Gastrocnemius medialis (tissue), 4 donors: ENCODE measurements at regions not wholly inside any gene's neighbourhood (a gene's known extent, or its start where the extent isn't known, plus 50 kb on each side); places are given as distances from the start of the nearest gene placed in this dataset.

Source experiments
- ATAC-seq, 2 donors: fragments of 150-250 bp; one replicate each; pipeline ENCODE4 v1.9.1; 2016
- DNase-seq, 2 donors: peaks; one replicate each; pipeline ENCODE4 v3.0.0-alpha.2; 2019
- H3K27ac ChIP-seq, 4 donors: fragments of 200-600 bp; sonication (generic); 1 replicate in 1 of 4; 2 replicates in 3 of 4; pipeline ENCODE4 v1.5.1; 2016 to 2018; ENCODE audit warnings: mild to moderate bottlenecking in 2 of 4, moderate library complexity in 1 of 4
- H3K27me3 ChIP-seq, 3 donors: fragments of 200-600 bp; sonication (generic) in 2 of 3; 1 replicate in 1 of 3; 2 replicates in 2 of 3; pipeline versions ENCODE4 v1.5.1 to v1.6.0; 2016 to 2019; ENCODE audit warnings: mild to moderate bottlenecking in 1 of 3, moderate library complexity in 1 of 3
- H3K36me3 ChIP-seq, 2 donors: fragments of 200-600 bp; sonication (generic) in 1 of 2; one replicate each; pipeline ENCODE4 v1.5.1; 2017 to 2018
- H3K4me1 ChIP-seq, 2 donors: fragments of 200-600 bp; sonication (generic) in 1 of 2; one replicate each; pipeline ENCODE4 v1.5.1; 2016 to 2017; ENCODE audit warnings: mild to moderate bottlenecking in 2 of 2
- H3K4me3 ChIP-seq, 4 donors: fragments of 200-600 bp; sonication (generic) in 3 of 4; 1 replicate in 1 of 4; 2 replicates in 3 of 4; pipeline ENCODE4 v1.5.1; 2016 to 2019; ENCODE audit warnings: mild to moderate bottlenecking in 2 of 4
- H3K9me3 ChIP-seq, 3 donors: fragments of 200-600 bp; sonication (generic) in 2 of 3; 1 replicate in 1 of 3; 2 replicates in 2 of 3; pipeline ENCODE4 v1.5.1; 2016 to 2019
- POLR2A ChIP-seq, 2 donors: fragments of 450-650 bp; IDR thresholded peaks; one replicate each; pipeline ENCODE4 v1.6.1; 2017; ENCODE audit warnings: antibody characterized with exemption in 2 of 2, mild to moderate bottlenecking in 2 of 2, moderate library complexity in 2 of 2
- in situ Hi-C, 4 donors: fragments of 200-750 bp; cut with MboI; loops; one replicate each; pipeline versions ENCODE4 v1.15.0 to v1.8.0; 2017; ENCODE audit warnings: low sequenced_read_pairs in 4 of 4
- intact Hi-C: fragments of 100-400 bp; cut with DNase I; formaldehyde crosslinking; loops from one replicate; pipeline ENCODE4 v1.15.1; 2023; ENCODE audit warnings: low total_unique reads
- TF ChIP-seq, protein P1 (sequence below), 5 experiments: fragments of 450-650 bp in 3 of 5; fragments of 200-600 bp in 2 of 5; sonication (generic) in 2 of 5; IDR thresholded peaks in 4 of 5; conservative IDR thresholded peaks in 1 of 5; 1 replicate in 4 of 5; 2 replicates in 1 of 5; pipeline ENCODE4 v1.5.1; 2016 to 2019; ENCODE audit warnings: antibody characterized with exemption in 5 of 5, mild to moderate bottlenecking in 3 of 5, moderate library complexity in 3 of 5

DNA sequence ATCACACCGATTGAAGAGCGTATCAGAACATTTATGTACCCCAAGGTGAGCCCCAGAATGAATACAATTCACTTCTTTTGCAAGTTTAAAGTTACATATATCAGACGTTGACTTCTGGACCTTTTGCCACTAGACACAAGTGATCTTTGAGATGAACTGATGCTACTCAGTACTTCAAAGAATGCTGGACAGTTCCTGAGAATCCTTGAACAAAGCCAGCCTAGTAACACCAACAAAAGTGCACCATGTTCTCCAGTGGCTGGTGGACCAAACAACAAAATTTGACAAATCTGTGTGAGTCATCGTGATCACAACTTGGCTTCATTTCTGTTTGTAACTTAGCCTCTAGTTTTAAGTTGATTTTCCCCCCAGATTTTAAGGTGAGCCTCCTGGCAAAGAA, 355.7 kb downstream of the SOX2 start:
- no peak overlapping the region for H3K27ac ChIP-seq
- no peak for ATAC-seq
- H3K27me3 ChIP-seq: no peaks in the 10 kb centered on the region
- intact Hi-C loops (no loop called here), in situ Hi-C loops (no loop called here)
- no peaks in the 10 kb centered on the region for H3K36me3 ChIP-seq
- DNase-seq: no peak
- H3K4me3 ChIP-seq: no peak overlapping the region
- TF ChIP-seq POLR2A (IDR thresholded peaks at IDR 0.05): no peak
- TF ChIP-seq, protein P1, sequence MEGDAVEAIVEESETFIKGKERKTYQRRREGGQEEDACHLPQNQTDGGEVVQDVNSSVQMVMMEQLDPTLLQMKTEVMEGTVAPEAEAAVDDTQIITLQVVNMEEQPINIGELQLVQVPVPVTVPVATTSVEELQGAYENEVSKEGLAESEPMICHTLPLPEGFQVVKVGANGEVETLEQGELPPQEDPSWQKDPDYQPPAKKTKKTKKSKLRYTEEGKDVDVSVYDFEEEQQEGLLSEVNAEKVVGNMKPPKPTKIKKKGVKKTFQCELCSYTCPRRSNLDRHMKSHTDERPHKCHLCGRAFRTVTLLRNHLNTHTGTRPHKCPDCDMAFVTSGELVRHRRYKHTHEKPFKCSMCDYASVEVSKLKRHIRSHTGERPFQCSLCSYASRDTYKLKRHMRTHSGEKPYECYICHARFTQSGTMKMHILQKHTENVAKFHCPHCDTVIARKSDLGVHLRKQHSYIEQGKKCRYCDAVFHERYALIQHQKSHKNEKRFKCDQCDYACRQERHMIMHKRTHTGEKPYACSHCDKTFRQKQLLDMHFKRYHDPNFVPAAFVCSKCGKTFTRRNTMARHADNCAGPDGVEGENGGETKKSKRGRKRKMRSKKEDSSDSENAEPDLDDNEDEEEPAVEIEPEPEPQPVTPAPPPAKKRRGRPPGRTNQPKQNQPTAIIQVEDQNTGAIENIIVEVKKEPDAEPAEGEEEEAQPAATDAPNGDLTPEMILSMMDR (IDR thresholded peaks at IDR 0.05 in 4 of 5, conservative IDR thresholded peaks at IDR 0.05 in 1 of 5): no peak
- H3K9me3 ChIP-seq: no peaks in the 10 kb centered on the region
- H3K4me1 ChIP-seq: no peaks in the 10 kb centered on the region

- no peaks in the 10 kb centered on the region for H3K4me1 ChIP-seq
- intact Hi-C loops: no loop called here
- no peak for DNase-seq
- no peaks in the 10 kb centered on the region for H3K9me3 ChIP-seq
- TF ChIP-seq POLR2A (IDR thresholded peaks at IDR 0.05): no peak
- TF ChIP-seq, protein P1 (IDR thresholded peaks at IDR 0.05 in 4 of 5, conservative IDR thresholded peaks at IDR 0.05 in 1 of 5): no peak
- in situ Hi-C loops: no loop called here
- no peak overlapping the region for H3K4me3 ChIP-seq
- no peaks in the 10 kb centered on the region for H3K27me3 ChIP-seq
- H3K27ac ChIP-seq: no peak overlapping the region
- no peaks in the 10 kb centered on the region for H3K36me3 ChIP-seq
- no peak for ATAC-seq
These were observed 366.6 kb downstream of the SOX2 start for GRCh38 chr3:182078316-182078715.

- H3K4me3 ChIP-seq: no peak overlapping the region
- in situ Hi-C loops (no loop called here), intact Hi-C loops (no loop called here)
- ATAC-seq (no peak), DNase-seq (no peak)
- no peaks in the 10 kb centered on the region for H3K27me3 ChIP-seq
- no peaks in the 10 kb centered on the region for H3K9me3 ChIP-seq
- H3K36me3 ChIP-seq: no peaks in the 10 kb centered on the region
- H3K4me1 ChIP-seq: no peaks in the 10 kb centered on the region
- TF ChIP-seq POLR2A (IDR thresholded peaks at IDR 0.05): no peak
- TF ChIP-seq, protein P1 (IDR thresholded peaks at IDR 0.05 in 4 of 5, conservative IDR thresholded peaks at IDR 0.05 in 1 of 5): no peak
- H3K27ac ChIP-seq: no peak overlapping the region
These were observed 367.2 kb downstream of the SOX2 start for GRCh38 chr3:182078929-182079328.

DNA sequence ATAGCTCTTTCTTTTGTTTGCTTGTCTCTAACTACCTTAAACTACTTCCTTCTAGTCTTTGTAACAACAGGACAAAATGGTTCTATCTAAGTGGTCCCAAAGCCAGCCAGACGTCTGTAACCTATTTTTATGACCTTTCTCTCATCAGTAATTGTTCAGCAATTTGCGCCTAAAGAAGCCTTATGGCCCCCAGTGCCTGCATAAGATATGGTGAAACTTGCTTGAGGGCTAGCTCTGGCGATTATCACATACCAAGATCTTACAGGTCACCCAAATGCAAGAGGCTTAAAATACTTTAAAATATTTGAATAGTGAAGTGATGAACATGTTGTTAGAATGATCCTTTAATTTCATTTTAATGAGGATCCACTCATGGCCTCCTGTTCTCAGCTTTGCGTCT, 369.4 kb downstream of the SOX2 start:
- TF ChIP-seq POLR2A (IDR thresholded peaks at IDR 0.05): no peak
- TF ChIP-seq, protein P1 (IDR thresholded peaks at IDR 0.05 in 4 of 5, conservative IDR thresholded peaks at IDR 0.05 in 1 of 5): no peak
- Histone ChIP-seq H3K36me3 (no peaks in the 10 kb centered on the region), H3K27me3 (no peaks in the 10 kb centered on the region), H3K27ac (no peak overlapping the region), H3K4me3 (no peak overlapping the region), H3K9me3 (no peaks in the 10 kb centered on the region), H3K4me1 (no peaks in the 10 kb centered on the region)
- in situ Hi-C loops (no loop called here), intact Hi-C loops (no loop called here)
- DNase-seq (no peak), ATAC-seq (no peak)

- TF ChIP-seq, protein P1 (IDR thresholded peaks at IDR 0.05 in 4 of 5, conservative IDR thresholded peaks at IDR 0.05 in 1 of 5): no peak
- no peak for TF ChIP-seq POLR2A (IDR thresholded peaks at IDR 0.05)
- Histone ChIP-seq H3K27me3 (no peaks in the 10 kb centered on the region), H3K9me3 (no peaks in the 10 kb centered on the region), H3K4me3 (no peak overlapping the region), H3K36me3 (no peaks in the 10 kb centered on the region), H3K4me1 (no peaks in the 10 kb centered on the region), H3K27ac (no peak overlapping the region)
- intact Hi-C loops (no loop called here), in situ Hi-C loops (no loop called here)
- no peak for ATAC-seq
- no peak for DNase-seq
These were observed 371.4 kb downstream of the SOX2 start for GRCh38 chr3:182083112-182083511.
